ENCODE measurements at regions not wholly inside any gene's neighbourhood (a gene's known extent, or its start where the extent isn't known, plus 50 kb on each side); places are given as distances from the start of the nearest gene placed in this dataset.

- TF ChIP-seq CTCF (IDR thresholded peaks at IDR 0.05): no peak
- DNase-seq (ENCODE audit: low spot score) (no peak), ATAC-seq (ENCODE audit: low FRiP score) (no peak)
Observed at GRCh38 chr6:7664003-7664402, 61.9 kb upstream of the BMP6 start.

DNA sequence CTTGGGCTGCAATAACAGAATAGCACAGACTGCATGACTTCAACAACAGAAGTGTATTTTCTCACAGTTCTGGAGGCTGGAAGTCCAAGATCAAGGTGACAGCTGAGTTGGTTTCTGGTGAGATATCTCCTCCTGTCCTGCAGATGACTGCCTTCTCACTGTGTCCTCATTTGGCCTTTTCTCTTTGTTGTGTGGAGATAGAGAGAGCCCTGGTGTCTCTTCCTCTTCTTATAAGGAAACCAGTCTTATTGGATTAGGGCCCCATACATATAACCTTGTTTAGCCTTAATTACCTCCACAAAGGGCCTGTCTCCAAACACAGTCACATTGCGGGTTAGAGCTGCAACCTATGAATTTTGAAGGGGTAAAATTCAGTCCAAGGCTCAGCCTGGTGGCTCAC is 57.0 kb upstream of the BMP6 start:
- no peak for TF ChIP-seq CTCF (IDR thresholded peaks at IDR 0.05)
- DNase-seq (ENCODE audit: low spot score) (no peak), ATAC-seq (ENCODE audit: low FRiP score) (no peak)

GRCh38 chr6:7669742-7670141 is 56.2 kb upstream of the BMP6 start:
- DNase-seq (ENCODE audit: low spot score) (no peak), ATAC-seq (ENCODE audit: low FRiP score) (no peak)
- TF ChIP-seq CTCF (IDR thresholded peaks at IDR 0.05): no peak

- DNase-seq (ENCODE audit: low spot score) (no peak), ATAC-seq (ENCODE audit: low FRiP score) (no peak)
- no peak for TF ChIP-seq CTCF (IDR thresholded peaks at IDR 0.05)
Observed at GRCh38 chr6:7671076-7671475, 54.8 kb upstream of the BMP6 start.

DNA sequence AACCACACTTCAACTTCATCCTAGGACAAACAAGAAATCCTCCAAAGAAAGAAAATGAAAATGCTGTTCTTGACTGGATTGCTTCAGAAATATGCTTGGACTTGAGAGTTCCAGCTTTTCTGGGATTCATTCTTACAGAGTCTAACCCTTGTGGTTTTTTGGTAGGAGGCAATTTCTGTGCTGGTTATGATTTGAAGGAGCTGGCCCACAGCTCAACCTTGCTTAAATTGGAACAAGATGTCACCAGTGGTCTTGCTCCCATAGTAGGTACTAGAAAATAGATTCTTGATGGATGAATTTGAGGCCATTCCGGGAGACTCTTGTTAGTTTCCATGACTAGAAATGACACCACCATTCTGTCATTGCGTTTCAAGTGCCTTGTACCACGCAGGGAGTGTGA is 54.3 kb upstream of the BMP6 start:
- ATAC-seq (ENCODE audit: low FRiP score) (no peak), DNase-seq (ENCODE audit: low spot score) (no peak)
- no peak for TF ChIP-seq CTCF (IDR thresholded peaks at IDR 0.05)

GRCh38 chr6:7672066-7673062 is 53.5 kb upstream of the BMP6 start:
- ATAC-seq (ENCODE audit: low FRiP score) (peak; percentile 15), DNase-seq (ENCODE audit: low spot score) (no peak)
- TF ChIP-seq CTCF (IDR thresholded peaks at IDR 0.05): no peak

DNA sequence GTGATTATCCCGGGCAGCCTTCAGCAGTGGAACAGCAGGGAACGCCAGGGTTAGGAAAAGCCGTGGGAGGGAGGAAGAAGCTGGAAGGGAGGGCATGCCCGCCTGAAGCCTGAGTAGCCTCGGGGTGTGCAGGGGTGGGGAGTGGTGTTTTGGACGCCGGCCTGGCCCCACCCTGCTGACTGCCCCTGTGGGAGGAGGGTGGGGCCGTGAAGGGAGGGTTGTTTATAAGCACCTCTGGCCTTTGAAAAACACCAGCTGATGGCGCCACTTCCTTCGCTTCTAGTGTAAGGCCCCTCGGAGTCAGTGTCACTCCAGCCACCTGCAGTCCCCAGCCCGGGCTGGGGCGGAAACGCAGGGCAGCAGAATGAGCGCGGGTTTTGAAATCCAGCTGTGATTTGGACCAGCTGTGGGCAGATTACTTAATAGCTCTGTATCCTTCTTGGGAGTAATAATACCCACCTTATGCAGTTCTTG is 52.8 kb upstream of the BMP6 start:
- DNase-seq (ENCODE audit: low spot score): no peak
- no peak for TF ChIP-seq CTCF (IDR thresholded peaks at IDR 0.05)
- peak; percentile 93 for ATAC-seq (ENCODE audit: low FRiP score)

All from omental fat pad (tissue), 3 donors.